HK-2 (cell line): ENCODE measurements at regions not wholly inside any gene's neighbourhood (a gene's known extent, or its start where the extent isn't known, plus 50 kb on each side); places are given as distances from the start of the nearest gene placed in this dataset.
A peak's percentile ranks its signal among the peaks of the same experiment; 100 is the strongest.

ENCODE experiments used
- DNase-seq: peaks from one replicate; pipeline ENCODE4 v3.0.0-alpha.2; 2018; ENCODE audit not compliant: unreplicated experiment

DNA sequence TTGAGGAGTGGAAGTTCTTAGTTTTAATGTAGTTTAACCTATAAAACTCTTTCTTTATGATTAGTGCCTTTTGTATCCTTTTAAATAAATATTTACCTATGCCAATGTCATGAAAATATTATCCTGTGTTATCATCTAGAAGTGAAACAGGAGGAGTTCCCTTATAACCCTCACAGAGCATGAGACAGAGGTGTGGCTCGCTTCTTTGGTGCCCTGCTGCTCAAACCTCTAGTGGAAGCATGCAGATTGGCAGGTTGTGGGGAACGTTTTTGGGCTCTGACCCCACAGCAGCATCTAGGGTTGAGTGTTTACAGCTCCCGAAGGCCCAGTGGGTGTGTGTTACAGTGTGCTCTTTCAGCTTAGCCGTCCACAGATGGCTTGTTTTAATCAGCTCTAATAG lies 459.4 kb upstream of the AZI2 start:
- DNase-seq = no peak

DNA sequence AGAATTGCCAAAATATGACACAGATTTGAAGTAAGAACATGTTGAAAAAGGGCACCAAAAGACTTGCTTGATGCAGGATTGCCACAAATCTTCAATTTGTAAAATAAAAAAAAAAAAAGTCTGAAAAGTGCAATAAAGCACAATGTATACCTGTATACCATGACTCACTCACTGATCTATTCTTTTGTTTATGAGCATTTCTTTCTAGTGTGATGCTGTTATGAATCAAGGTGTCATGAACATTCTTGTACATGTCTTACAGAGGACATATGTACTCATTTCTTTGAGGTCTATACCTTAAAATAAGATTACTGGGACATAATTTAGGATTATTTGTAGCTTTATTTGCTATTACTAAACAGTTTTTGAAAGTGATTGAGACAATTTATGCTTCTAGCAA lies 464.9 kb upstream of the RBMS3 start:
- DNase-seq = no peak

DNA sequence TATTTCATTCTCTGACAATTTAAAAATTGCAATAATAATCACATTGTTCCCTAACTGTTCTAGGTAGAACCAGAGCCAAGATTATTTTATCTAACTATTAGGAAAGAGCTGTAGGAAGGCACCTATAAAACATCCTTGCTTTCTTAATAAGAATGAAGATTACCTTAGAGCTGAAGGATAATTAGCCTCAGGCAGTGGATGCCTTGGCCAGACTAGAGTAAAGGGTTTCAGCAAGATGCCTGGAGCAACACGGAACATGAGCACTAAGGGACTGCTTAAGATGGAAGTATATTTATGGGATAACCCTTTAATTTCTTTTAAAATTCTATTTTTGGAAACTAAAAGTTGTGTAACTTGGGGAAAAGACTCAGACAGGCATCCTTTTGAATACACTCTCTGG lies 456.6 kb upstream of the RBMS3 start:
- no peak for DNase-seq

DNA sequence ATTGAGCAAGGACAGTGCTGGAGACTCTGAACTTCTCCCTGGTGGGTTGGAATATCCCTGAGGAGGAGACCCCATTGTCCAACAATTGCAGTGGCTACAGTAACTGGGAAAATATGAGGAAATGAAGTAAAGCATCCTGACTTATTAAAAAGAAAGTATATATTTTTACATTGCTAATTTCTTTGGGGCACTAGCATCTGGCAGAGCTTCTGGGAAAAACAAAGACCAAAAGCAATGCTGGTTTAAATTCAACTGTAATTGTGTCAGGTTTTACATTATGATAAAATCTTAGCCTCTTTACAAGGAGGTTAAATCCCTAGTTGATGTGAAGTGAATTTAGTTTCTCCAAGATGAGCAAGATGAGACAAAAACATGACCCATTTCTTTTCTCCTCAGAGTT lies 454.0 kb upstream of the RBMS3 start:
- DNase-seq = no peak

DNA sequence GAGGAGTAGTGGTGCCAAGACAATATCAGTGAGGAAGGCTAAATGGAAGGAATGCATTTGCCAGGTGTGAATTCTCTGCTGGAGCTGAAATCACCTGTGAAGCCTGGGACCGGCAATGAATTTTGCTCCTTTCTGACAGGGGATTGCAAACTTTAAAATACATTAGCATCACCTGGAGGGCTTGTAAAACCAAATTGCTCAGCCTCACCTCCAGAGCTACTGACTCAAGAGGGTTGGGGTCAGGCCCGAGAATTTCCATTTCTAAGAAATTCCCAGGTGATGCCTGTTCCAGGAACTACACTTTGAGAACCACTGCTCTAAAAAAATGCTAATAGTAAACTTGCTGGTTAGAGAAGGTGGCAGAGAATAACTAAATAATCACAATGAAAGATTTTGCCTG lies 445.6 kb upstream of the RBMS3 start:
- DNase-seq = no peak

DNA sequence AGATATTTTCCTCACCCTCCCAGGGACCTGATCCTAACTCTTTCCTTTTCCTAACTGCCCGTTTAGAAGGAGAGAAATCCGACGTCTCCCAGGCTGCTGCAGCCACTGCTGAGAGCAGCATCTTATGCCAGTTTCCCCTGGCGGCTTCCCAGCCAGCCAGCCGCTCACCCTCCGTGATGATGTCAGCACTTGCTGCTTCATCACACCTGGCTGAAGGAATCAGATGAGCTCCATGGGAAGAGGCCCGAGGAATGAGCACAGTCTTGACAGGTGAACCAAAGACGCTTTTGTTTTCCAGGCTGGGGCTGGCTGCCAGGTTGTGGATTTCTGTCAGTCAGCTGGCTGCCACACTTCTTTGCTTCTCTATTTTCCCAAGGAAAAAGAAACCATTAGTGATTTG lies 445.1 kb upstream of the RBMS3 start:
- no peak for DNase-seq

DNA sequence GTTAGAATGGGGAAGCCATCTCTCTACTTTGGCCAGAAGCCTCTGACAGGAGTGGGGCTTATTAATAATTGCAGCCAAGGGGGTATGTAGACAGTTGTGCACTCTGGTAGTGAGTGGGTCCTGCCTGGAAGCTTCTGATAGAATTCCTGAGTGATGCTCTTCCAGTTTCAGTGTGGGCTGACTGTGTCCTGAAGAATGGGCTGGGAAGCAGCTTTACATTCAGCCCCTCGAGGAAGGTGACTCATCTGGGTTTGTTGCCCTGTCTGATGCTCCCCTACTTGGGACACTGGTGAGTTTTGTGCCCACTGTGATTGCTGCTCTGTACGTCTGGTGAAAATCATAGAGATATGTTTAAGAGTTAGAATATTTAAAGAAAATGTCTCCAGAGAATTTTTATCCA lies 444.7 kb upstream of the RBMS3 start:
- DNase-seq = no peak

DNA sequence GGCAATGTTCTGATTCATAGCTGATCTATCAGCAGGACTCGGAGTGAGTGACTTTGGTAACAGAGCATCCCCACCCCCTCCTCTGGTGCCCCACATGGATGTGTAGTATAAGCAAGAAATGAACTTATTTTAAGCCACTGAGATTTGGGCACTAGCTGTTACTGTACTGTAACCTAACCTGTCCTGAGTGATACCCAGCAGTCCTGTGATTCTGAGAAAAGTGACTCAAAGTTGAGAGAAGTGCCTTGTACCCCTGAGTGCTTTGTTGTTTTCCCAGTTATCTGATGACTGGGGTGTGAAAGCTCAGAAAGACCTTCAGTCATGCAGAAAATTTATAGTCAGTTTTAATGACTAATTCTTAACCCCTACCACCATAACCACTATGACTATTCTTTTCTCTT lies 439.9 kb upstream of the RBMS3 start:
- peak; percentile 41 for DNase-seq

DNA sequence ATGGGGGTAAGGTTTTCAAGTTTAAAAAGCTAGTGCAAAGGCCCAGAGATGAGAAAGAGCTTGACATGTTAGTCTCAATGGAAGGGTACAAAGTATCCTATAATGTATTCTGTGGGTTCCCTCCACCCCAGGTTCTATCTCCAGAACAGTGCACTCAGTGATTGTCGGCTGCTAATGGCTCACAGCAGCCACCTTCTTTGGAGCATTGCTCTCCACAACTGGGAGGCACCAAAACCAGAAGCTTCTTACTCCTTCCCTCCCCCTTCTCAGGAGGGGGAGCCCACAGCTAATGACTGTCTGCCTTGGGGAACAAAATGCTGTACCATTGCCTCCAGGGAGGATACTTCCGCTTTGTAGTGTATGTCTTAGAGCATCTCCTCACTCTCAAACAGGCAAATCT lies 439.4 kb upstream of the RBMS3 start:
- DNase-seq = no peak

DNA sequence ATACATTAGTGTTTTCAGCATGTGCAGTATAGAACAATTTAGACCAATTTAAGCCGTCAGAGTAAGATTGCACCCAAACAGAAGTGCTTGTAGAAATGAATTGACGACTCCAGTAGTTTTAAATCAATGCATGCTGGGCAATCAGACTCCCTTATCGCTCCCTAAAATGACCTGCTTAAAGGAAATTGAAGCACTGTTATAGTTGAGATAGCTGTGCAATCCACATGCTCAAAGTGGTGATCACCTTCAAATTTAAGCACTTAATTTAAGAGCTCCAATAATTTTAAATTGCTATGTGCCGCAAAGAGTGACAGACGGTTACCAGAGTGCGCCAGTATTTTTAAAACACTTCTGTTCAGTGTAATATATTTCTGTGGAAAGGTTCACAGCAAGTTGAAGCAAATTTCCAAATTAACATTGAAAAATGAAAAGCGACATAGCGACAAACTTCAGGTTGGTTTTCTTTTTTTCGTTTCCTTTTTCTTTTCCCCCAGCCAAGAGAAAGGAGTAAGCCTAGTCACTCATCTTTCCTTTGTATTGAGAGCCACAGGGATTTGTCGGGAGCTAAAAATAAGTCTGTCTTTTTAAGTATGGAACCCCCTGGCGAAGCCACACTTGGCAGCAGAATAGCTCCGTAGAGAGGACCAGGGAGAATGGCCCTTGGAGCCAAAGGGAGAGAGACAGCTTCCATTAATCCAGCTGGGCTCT lies 436.4 kb upstream of the RBMS3 start:
- no peak for DNase-seq

DNA sequence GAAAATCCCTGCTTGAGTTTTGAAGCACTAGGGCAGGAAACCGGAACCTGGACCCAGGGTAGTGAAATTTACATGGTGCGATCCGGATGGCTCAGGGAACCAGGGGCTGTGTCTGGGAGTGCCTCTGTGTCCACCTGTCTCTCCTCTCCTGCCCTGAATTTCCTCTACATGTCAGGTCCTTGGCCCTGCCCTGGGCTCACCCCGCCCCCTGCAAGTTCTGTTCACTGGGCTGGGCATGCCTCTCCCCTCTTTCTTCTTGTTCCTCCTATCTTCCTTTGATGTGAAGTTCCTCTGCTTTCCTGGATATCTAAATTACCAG lies 435.9 kb upstream of the RBMS3 start:
- DNase-seq = no peak

DNA sequence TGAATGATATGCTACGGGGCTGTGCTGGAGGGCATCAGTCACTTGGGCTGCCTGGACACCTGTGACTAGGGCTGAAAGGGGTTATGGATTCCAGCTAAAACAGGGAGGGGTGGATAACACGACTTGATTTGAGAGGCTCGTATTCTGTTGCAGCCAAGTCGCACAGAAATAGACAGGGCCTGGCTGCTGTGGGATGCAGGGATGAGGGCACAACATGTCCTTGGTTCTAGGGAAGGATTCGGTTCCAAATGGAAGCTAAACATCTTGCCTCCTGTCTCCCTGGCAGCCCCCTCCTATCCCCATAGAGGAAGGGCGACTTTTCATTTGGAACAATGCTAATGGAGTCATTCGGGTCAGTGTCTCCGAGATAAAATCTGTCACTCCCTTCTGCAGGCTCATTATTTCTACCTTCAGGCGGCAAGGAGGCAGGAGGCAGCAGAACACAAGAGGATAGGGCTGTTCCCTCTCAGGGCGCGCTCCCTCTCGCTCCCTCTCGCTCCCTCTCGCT lies 433.8 kb upstream of the RBMS3 start:
- no peak for DNase-seq

DNA sequence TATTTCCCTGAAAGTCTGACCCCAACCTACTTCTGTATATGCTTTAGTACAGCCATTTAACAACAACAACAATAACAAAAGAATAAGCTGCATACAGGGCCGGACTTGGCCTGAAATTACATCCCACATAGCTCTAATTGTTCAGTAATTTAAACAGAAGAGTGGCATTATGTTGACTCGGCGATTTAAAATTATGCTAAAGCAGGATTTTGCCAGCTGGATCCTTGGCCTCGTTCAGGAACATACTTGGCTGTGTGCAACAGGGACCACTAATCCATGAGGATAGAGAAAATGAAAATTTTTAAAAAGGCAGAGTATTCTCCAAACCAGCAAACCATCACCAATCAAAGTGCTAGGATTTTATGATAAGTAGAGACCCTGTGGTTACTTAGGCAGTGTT lies 433.1 kb upstream of the RBMS3 start:
- DNase-seq = no peak

DNA sequence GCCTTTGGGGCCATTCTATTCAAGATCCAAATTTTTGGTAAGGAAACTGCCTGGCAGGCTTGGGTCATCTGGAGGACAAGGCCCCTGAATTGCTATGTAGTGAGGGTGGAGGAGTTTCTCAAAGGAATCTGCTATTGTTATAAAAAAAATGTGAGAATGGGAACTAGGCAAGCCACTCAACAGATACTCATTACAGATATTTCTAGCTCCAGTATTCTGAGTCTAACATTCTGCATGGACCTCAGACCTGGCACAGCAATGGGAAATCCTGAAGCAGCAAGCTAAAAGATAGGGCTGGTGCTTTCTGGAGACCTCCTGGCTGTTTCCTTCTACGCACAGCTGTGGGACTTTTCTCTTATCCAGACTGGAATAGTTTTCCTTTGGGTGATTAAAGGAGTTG lies 430.7 kb upstream of the RBMS3 start:
- no peak for DNase-seq

DNA sequence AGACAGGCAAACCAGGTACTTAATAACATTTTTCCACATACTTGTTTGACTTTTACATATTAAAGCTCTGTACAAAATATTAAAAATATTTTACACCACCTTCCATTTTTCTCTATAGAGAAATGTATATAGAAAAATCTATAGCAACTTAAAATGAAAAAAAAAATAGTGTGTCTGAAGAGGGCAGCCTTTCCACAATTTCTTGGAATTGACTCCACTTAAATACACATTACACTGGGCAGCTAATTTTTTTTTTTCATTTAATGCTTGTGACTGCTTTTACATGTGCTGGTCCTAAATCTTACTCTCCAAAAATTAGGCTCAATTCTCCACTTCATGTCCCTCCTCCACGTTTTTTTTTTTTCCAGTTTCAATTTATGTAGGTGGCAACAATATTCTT lies 427.0 kb upstream of the RBMS3 start:
- no peak for DNase-seq

DNA sequence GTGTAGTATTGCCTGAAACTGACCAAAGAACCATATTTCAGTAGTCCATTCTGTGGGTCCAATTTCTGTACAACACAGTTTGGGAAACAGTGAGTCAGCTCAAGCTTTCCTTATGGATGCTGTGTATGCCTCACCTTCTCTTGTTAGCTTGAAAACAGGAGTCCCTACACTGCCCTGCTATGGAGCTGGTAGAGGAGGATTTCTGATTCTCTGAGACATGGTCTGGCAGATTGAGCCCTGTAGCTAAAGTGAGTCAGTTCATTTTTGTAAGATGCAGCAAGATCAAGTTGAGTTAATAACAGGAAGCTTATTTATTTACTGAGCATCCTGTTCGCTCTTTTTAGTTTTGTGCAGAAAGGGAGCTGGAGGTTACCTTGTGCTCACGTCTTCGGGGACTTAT lies 424.1 kb upstream of the RBMS3 start:
- DNase-seq = no peak

DNA sequence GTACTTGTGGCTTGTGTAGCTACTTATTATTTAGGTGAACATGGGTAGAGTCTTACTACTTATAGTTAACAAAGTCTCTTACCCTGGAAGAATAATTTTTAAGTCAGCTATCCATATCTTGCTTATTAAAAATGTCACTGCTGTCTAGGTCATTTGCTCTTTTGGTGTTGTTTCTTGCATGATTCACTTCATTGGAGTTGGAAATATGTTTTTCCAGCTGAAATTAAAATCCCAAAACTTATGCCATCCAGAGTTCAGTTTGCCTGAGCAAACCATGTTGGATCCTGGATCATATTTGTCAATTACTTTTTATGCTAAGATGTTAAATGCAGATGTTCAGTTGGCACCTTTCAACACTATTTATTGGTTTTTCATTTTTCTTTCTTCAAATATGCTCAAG lies 421.0 kb upstream of the RBMS3 start:
- no peak for DNase-seq

DNA sequence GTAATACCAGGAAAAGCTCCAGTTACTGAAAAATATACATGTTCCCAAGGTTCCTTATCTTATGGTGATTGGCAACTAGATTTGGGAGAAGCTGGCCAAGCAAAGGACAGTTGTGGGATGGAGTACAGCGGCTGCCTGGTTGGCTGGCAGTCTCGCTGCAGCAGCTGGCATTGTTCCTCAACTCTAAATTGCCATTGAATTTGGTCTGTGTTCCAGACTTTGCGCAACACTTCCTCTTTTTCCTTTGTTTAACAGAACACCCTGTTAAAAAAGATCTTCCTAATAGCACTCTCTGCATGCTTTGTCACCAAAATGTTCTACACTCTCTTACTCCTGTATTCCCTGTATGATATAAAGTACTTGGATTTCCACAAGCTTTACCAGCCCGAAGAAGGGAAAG lies 420.6 kb upstream of the RBMS3 start:
- DNase-seq = no peak

DNA sequence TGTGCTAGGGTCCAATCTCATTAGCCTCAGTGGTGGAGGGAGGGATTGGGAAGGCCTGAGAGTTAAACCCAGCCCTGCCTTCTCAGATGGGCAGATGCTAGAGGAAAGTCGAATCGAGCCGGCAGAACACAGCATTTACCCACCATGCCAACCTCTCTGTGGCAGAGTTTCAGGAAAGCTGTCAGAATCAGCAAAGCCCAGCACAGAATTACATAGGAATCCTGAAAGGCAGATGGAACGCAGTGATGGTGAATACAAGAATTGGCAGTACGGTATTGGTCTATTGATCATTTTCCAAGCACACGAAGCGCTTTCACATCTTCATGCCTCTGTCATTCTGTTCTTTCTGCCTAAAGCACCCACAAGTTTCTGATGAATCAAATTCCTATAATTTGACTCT lies 417.7 kb upstream of the RBMS3 start:
- DNase-seq = no peak

DNA sequence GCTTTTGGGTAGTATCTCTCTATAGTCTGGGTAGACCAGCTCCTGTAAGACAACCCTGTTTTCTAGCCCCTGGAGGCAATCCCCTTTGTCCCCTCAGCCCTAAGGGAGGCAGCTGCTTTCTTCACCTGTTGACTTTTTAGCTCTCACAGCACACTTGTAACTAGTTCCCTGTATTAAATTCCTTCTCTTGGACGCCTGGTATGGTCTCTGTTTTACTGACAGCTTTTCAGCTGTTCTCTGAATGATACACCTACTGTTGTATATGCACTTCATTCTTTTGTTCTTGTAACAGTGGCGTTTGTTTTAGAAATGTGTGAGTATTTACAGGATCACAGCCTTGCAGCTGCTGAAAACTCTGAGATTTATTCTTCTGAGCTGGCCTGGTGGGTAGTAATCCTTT lies 413.0 kb upstream of the RBMS3 start:
- DNase-seq = no peak

DNA sequence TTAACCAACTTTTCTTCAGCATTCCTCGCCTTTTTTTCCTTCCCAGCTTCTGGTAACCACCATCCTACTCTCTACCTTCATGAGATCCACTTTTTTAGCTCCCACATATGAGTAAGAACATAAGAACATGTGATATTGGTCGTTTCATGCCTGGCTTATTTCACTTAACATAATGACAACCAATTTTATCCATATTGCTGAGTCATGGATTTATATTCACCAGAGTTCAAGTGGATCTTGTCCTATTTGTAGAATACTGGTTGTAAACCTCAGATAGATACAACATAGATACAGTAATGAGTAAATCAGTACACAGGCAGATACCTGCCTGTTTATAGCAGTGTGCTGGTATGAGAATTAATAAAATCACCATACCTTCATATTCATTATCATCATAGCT lies 412.0 kb upstream of the RBMS3 start:
- DNase-seq = no peak

DNA sequence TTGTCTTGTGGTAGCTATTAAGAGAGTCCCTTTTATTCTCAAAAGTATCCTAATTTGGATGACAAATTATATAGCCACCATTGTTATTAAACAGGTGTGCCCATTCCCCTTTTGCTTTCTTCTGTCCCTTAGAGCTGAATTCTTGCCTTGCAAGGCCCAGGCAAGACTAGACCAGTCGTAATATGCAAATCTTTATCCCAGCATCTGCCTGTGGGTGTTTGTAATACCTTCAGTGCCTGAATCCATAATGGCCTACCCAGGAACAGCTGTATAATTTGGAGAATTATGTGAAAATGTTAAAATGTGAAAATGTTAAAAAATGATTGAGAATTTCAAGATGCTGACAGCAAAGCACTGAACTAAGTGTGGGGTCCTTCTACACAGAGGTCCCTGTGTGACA lies 403.0 kb upstream of the RBMS3 start:
- DNase-seq = no peak

DNA sequence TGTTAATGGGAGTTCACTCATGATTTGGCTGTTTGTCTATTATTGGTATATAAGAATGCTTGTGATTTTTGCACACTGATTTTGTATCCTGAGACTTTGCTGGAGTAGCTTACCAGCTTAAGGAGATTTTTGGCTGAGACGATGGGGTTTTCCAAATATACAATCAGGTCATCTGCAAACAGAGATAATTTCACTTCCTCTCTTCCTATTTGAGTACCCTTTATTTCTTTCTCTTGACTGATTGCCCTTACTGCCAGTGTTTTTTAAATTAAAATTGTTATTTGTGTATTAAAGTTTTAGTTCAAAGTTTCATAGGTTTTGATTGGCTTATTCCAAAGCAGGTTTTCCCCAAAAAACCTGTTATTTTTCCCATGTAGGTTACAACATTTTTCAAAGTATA lies 390.5 kb upstream of the RBMS3 start:
- DNase-seq = no peak

DNA sequence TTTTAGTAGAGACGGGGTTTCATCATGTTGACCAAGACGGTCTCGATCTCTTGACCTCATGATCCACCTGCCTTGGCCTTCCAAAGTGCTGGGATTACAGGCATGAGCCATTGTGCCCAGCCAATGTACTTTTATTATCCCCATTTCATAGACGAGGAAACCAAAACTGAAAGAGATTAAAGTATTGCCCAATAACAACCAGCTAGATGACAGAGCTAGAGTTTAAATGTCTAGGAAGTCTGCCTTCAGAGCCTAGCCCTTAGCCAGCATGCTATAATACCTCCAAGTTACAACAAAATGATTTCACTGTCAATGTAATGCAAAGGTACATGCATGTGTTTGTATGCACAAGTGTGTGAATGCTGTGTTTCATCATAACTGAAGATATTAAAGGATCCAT lies 389.4 kb upstream of the RBMS3 start:
- no peak for DNase-seq

DNA sequence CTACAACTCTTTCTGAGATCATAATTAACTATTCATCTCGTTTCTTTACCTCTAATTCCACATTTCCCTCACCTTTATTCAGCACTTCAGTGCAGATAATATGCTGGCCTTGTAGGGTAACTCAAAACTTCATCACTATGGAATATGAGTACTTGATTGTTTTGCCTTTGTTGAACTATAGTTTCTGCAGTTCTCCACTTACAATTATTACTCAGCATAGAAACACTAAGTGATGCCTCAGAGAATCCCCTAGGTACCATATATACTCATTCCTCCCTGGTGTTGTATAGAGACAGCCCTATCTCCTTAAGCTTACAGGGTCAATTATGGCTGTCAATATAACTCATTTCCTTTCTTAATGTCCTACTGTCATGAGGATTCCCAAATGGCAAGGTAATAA lies 380.6 kb upstream of the RBMS3 start:
- no peak for DNase-seq
